WTC11 (cell line): ENCODE measurements at regions not wholly inside any gene's neighbourhood (a gene's known extent, or its start where the extent isn't known, plus 50 kb on each side); places are given as distances from the start of the nearest gene placed in this dataset.

Experiments used
- ATAC-seq: fragments of 200-7000 bp; cut with Tn5 transposase; 2 replicates; pipeline ENCODE4 v1.10.0; 2021; ENCODE audit warnings: mild to moderate bottlenecking, moderate library complexity
- CTCF ChIA-PET: fragments of 300-600 bp; sonication (Branson Sonifier 250); formaldehyde crosslinking; loops from one replicate; lab custom pipeline; 2021; ENCODE audit warnings: antibody characterized with exemption; lab: Charles Lee
- POLR2A ChIA-PET: fragments of 350-600 bp; sonication (Branson Sonifier 250); formaldehyde crosslinking; loops from one replicate; lab custom pipeline; 2021; ENCODE audit warnings: antibody characterized with exemption; lab: Charles Lee
- DNase-seq: peaks from one replicate; pipeline ENCODE4 v3.0.0; 2021; ENCODE audit warnings: low spot score
- H3K27ac Mint-ChIP-seq: 2 replicates; pipeline ENCODE4 v1.8.0; 2021; ENCODE audit warnings: mixed read lengths
- H3K27me3 Mint-ChIP-seq: 2 replicates; pipeline ENCODE4 v1.8.0; 2021; ENCODE audit warnings: low read depth, mild to moderate bottlenecking, moderate library complexity, mixed read lengths
- H3K36me3 Mint-ChIP-seq: 2 replicates; pipeline ENCODE4 v1.8.0; 2021; ENCODE audit warnings: mixed read lengths
- H3K4me1 Mint-ChIP-seq: 2 replicates; pipeline ENCODE4 v1.8.0; 2022; ENCODE audit warnings: mixed read lengths
- H3K4me3 Mint-ChIP-seq: 2 replicates; pipeline ENCODE4 v1.8.0; 2021; ENCODE audit warnings: mild to moderate bottlenecking, moderate library complexity, mixed read lengths
- H3K9me3 Mint-ChIP-seq: 2 replicates; pipeline ENCODE4 v1.8.0; 2021; ENCODE audit warnings: mixed read lengths
- ARID4B ChIP-seq: sonication (generic); formaldehyde crosslinking; IDR thresholded peaks from 2 replicates; pipeline ENCODE4 v1.8.0; 2023; ENCODE audit warnings: missing genetic modification reagents, mild to moderate bottlenecking, borderline replicate concordance
- CTCF ChIP-seq: fragments of 200-600 bp; IDR thresholded peaks from 2 replicates; pipeline ENCODE4 v1.8.0; 2022; ENCODE audit warnings: antibody characterized with exemption
- E2F1 ChIP-seq: sonication (generic); formaldehyde crosslinking; IDR thresholded peaks from 2 replicates; pipeline ENCODE4 v1.8.0; 2022; ENCODE audit warnings: mild to moderate bottlenecking, missing genetic modification reagents
- EMX1 ChIP-seq: fragments of 250-450 bp; sonication (Bioruptor Pico); IDR thresholded peaks from 2 replicates; pipeline ENCODE4 v1.8.0; 2021; ENCODE audit warnings: mild to moderate bottlenecking
- ERG ChIP-seq: fragments of 250-450 bp; sonication (Bioruptor Pico); IDR thresholded peaks from 2 replicates; pipeline ENCODE4 v1.8.0; 2021; ENCODE audit warnings: mild to moderate bottlenecking
- ETV6 ChIP-seq: sonication (generic); formaldehyde crosslinking; IDR thresholded peaks from 2 replicates; pipeline ENCODE4 v1.8.1; 2022; ENCODE audit warnings: mild to moderate bottlenecking, missing genetic modification reagents
- FOXK1 ChIP-seq: sonication (generic); formaldehyde crosslinking; IDR thresholded peaks from 2 replicates; pipeline ENCODE4 v1.8.0; 2022; ENCODE audit warnings: mild to moderate bottlenecking, moderate library complexity, missing genetic modification reagents
- GTF2I ChIP-seq: fragments of 250-450 bp; sonication (Bioruptor Pico); conservative IDR thresholded peaks from 2 replicates; pipeline ENCODE4 v1.4.0; 2021; ENCODE audit warnings: mild to moderate bottlenecking
- MAX ChIP-seq: sonication (generic); formaldehyde crosslinking; IDR thresholded peaks from 2 replicates; pipeline ENCODE4 v1.8.0; 2022; ENCODE audit warnings: mild to moderate bottlenecking, missing genetic modification reagents
- MLX ChIP-seq: sonication (generic); formaldehyde crosslinking; IDR thresholded peaks from 2 replicates; pipeline ENCODE4 v1.8.1; 2023; ENCODE audit warnings: mild to moderate bottlenecking, missing genetic modification reagents, moderate library complexity
- SMAD4 ChIP-seq: sonication (generic); formaldehyde crosslinking; IDR thresholded peaks from 2 replicates; pipeline ENCODE4 v1.8.0; 2022; ENCODE audit warnings: mild to moderate bottlenecking, missing genetic modification reagents
- SP1 ChIP-seq: sonication (generic); formaldehyde crosslinking; conservative IDR thresholded peaks from 2 replicates; pipeline ENCODE4 v1.8.1; 2022; ENCODE audit warnings: missing genetic modification reagents
- STAT6 ChIP-seq: sonication (generic); formaldehyde crosslinking; conservative IDR thresholded peaks from 2 replicates; pipeline ENCODE4 v1.8.1; 2023; ENCODE audit warnings: mild to moderate bottlenecking, low read depth, missing genetic modification reagents, moderate library complexity
- TEAD1 ChIP-seq: sonication (generic); formaldehyde crosslinking; IDR thresholded peaks from 2 replicates; pipeline ENCODE4 v1.8.0; 2022; ENCODE audit warnings: mild to moderate bottlenecking, missing genetic modification reagents
- USF1 ChIP-seq: sonication (generic); formaldehyde crosslinking; IDR thresholded peaks from 2 replicates; pipeline ENCODE4 v1.8.0; 2022; ENCODE audit warnings: mild to moderate bottlenecking, missing genetic modification reagents
- ZBTB21 ChIP-seq: sonication (generic); formaldehyde crosslinking; IDR thresholded peaks from 2 replicates; pipeline ENCODE4 v1.8.1; 2023; ENCODE audit warnings: mild to moderate bottlenecking, missing genetic modification reagents, borderline replicate concordance
- ZNF219 ChIP-seq: sonication (generic); formaldehyde crosslinking; IDR thresholded peaks from 2 replicates; pipeline ENCODE4 v1.8.0; 2023; ENCODE audit warnings: missing genetic modification reagents, mild to moderate bottlenecking, borderline replicate concordance
- ZNF396 ChIP-seq: fragments of 250-450 bp; sonication (Bioruptor Pico); IDR thresholded peaks from 2 replicates; pipeline ENCODE4 v1.8.0; 2021; ENCODE audit warnings: mild to moderate bottlenecking, moderate library complexity, borderline replicate concordance
- ZNF425 ChIP-seq: fragments of 250-450 bp; sonication (Bioruptor Pico); conservative IDR thresholded peaks from 2 replicates; pipeline ENCODE4 v1.9.0; 2021; ENCODE audit warnings: mild to moderate bottlenecking

GRCh38 chr3:25235031-25235430, 193.0 kb upstream of the RARB start (continued):
- TF ChIP-seq CTCF = no peak
- no peak for TF ChIP-seq SP1 (CRISPR knock-in tag)

GRCh38 chr3:25235466-25235865, 192.6 kb upstream of the RARB start:
- ATAC-seq (no peak), DNase-seq (no peak)
- Mint-ChIP-seq H3K4me3 (no peak overlapping the region), H3K27ac (no peak overlapping the region), H3K4me1 (peaks cover 10% of the 10 kb centered on the region), H3K9me3 (no peaks in the 10 kb centered on the region), H3K27me3 (no peaks in the 10 kb centered on the region), H3K36me3 (no peaks in the 10 kb centered on the region)
- no peak for TF ChIP-seq EMX1 (CRISPR knock-in tag)
- TF ChIP-seq E2F1 (CRISPR knock-in tag) = no peak
- no peak for TF ChIP-seq ZNF425
- TF ChIP-seq MAX = no peak
- no peak for TF ChIP-seq GTF2I (CRISPR knock-in tag)
- POLR2A ChIA-PET = no interaction called here
- CTCF ChIA-PET = no interaction called here

- DNase-seq (no peak), ATAC-seq (no peak)
- H3K9me3 Mint-ChIP-seq = peaks cover 16% of the 10 kb centered on the region
- POLR2A ChIA-PET = no interaction called here
- no peaks in the 10 kb centered on the region for H3K27me3 Mint-ChIP-seq
- no peak overlapping the region for H3K27ac Mint-ChIP-seq
- CTCF ChIA-PET = no interaction called here
- H3K4me3 Mint-ChIP-seq = no peak overlapping the region
- H3K36me3 Mint-ChIP-seq = peaks cover 4% of the 10 kb centered on the region; the same call in 1 of the 2 replicates
- no peaks in the 10 kb centered on the region for H3K4me1 Mint-ChIP-seq
- TF ChIP-seq TEAD1 (CRISPR knock-in tag) (no peak), ZNF219 (CRISPR knock-in tag) (no peak), ARID4B (no peak), FOXK1 (CRISPR knock-in tag) (no peak), MLX (CRISPR knock-in tag) (no peak), ETV6 (CRISPR knock-in tag) (no peak), STAT6 (no peak), ERG (CRISPR knock-in tag) (no peak), SMAD4 (CRISPR knock-in tag) (no peak), ZNF396 (CRISPR knock-in tag) (no peak), USF1 (CRISPR knock-in tag) (no peak), ZBTB21 (no peak)
Observed at GRCh38 chr3:25237602-25238001, 190.5 kb upstream of the RARB start.
